SK-N-SH (cell line): ENCODE measurements at regions not wholly inside any gene's neighbourhood (a gene's known extent, or its start where the extent isn't known, plus 50 kb on each side); places are given as distances from the start of the nearest gene placed in this dataset.

Source experiments
- GABPA ChIP-seq: IDR thresholded peaks from 2 replicates; pipeline ENCODE4 v1.4.0; 2012; ENCODE audit warnings: low read depth, mild to moderate bottlenecking
- NFIC ChIP-seq: IDR thresholded peaks from 2 replicates; pipeline ENCODE4 v1.4.0; 2012; ENCODE audit warnings: borderline replicate concordance
- POLR2AphosphoS5 ChIP-seq: IDR thresholded peaks from 2 replicates; pipeline ENCODE4 v1.6.1; 2012; ENCODE audit warnings: low read depth, low read length
- RAD21 ChIP-seq: IDR thresholded peaks from 2 replicates; pipeline ENCODE4 v1.6.1; 2012; ENCODE audit warnings: mild to moderate bottlenecking, low read length
- SIN3A ChIP-seq: IDR thresholded peaks from 2 replicates; pipeline ENCODE4 v1.6.1; 2012; ENCODE audit warnings: low read depth, mild to moderate bottlenecking, low read length, moderate library complexity, borderline replicate concordance
- SMC3 ChIP-seq: IDR thresholded peaks from 2 replicates; pipeline ENCODE4 v1.6.1; 2012; ENCODE audit warnings: low read depth, low read length, improper control_type of control experiment
- TAF1 ChIP-seq: IDR thresholded peaks from 2 replicates; pipeline ENCODE4 v1.6.1; 2012; ENCODE audit warnings: low read depth, mild to moderate bottlenecking, low read length, moderate library complexity, borderline replicate concordance
- YY1 ChIP-seq: IDR thresholded peaks from 2 replicates; pipeline ENCODE4 v1.4.0; 2012; ENCODE audit warnings: low read depth, mild to moderate bottlenecking
- TF ChIP-seq, protein P1 (sequence below): fragments of 200-600 bp; sonication (generic); IDR thresholded peaks from 2 replicates; pipeline ENCODE4 v1.6.1; 2017; ENCODE audit warnings: antibody characterized with exemption, mild to moderate bottlenecking, moderate library complexity

DNA sequence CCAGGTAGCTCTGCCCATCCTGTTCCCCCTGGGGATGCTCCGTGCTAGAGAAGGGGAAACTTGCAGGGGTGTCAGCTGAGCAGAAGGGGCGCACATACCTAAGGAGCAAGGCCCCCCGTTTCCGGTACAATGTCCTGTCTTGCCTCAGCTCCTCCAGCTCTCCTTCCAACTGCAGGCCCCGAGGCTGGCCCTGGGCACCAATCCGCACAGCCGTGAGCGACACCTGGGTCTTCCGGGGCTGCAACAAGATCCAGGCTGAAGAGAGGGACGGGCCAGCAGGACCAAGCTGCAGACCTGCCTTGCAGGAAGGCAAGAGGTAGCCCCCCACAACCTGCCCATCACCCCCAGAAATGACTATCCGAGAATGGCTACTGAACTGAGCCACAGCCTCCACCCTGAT, 102.6 kb downstream of the RMI2 start:
- TF ChIP-seq, protein P1, sequence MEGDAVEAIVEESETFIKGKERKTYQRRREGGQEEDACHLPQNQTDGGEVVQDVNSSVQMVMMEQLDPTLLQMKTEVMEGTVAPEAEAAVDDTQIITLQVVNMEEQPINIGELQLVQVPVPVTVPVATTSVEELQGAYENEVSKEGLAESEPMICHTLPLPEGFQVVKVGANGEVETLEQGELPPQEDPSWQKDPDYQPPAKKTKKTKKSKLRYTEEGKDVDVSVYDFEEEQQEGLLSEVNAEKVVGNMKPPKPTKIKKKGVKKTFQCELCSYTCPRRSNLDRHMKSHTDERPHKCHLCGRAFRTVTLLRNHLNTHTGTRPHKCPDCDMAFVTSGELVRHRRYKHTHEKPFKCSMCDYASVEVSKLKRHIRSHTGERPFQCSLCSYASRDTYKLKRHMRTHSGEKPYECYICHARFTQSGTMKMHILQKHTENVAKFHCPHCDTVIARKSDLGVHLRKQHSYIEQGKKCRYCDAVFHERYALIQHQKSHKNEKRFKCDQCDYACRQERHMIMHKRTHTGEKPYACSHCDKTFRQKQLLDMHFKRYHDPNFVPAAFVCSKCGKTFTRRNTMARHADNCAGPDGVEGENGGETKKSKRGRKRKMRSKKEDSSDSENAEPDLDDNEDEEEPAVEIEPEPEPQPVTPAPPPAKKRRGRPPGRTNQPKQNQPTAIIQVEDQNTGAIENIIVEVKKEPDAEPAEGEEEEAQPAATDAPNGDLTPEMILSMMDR, result no peak
- TF ChIP-seq YY1, result no peak
- TF ChIP-seq NFIC, result no peak
- no peak for TF ChIP-seq TAF1
- no peak for TF ChIP-seq SIN3A
- no peak for TF ChIP-seq POLR2AphosphoS5
- TF ChIP-seq GABPA, result no peak
- TF ChIP-seq SMC3, result no peak
- no peak for TF ChIP-seq RAD21
